HFFc6 (cell line): ENCODE measurements at regions not wholly inside any gene's neighbourhood (a gene's known extent, or its start where the extent isn't known, plus 50 kb on each side); places are given as distances from the start of the nearest gene placed in this dataset.

Source experiments
- DNase-seq: peaks from one replicate; pipeline ENCODE4 v3.0.0-alpha.2; 2018
- H3K27ac Mint-ChIP-seq: 2 replicates; pipeline ENCODE4 v1.8.0; 2020; ENCODE audit warnings: mild to moderate bottlenecking, mixed read lengths
- H3K27me3 Mint-ChIP-seq: 2 replicates; pipeline ENCODE4 v1.8.0; 2021; ENCODE audit warnings: mild to moderate bottlenecking, moderate library complexity, mixed read lengths; ENCODE audit not compliant: insufficient read depth
- H3K36me3 Mint-ChIP-seq: 2 replicates; pipeline ENCODE4 v1.8.0; 2021; ENCODE audit warnings: low read depth, mixed read lengths
- H3K4me1 Mint-ChIP-seq: 2 replicates; pipeline ENCODE4 v1.8.0; 2020; ENCODE audit warnings: low read depth, mixed read lengths
- H3K4me3 Mint-ChIP-seq: 2 replicates; pipeline ENCODE4 v1.8.0; 2020; ENCODE audit warnings: mild to moderate bottlenecking, moderate library complexity, mixed read lengths
- H3K9me3 Mint-ChIP-seq: 2 replicates; pipeline ENCODE4 v1.8.0; 2020; ENCODE audit warnings: mild to moderate bottlenecking, mixed read lengths
- CTCF ChIP-seq: fragments of 200-600 bp; sonication (generic); IDR thresholded peaks from 2 replicates; pipeline ENCODE4 v1.5.0; 2021; ENCODE audit warnings: antibody characterized with exemption, mild to moderate bottlenecking

GRCh38 chr18:61047794-61048193 lies 285.4 kb upstream of the CDH20 start:
- Mint-ChIP-seq H3K36me3 (no peaks in the 10 kb centered on the region), H3K9me3 (peaks cover 40% of the 10 kb centered on the region), H3K4me3 (no peak overlapping the region), H3K27me3 (peaks cover 2% of the 10 kb centered on the region; the same call in 1 of the 2 replicates), H3K27ac (no peak overlapping the region), H3K4me1 (no peaks in the 10 kb centered on the region)
- DNase-seq = no peak
- no peak for TF ChIP-seq CTCF

DNA sequence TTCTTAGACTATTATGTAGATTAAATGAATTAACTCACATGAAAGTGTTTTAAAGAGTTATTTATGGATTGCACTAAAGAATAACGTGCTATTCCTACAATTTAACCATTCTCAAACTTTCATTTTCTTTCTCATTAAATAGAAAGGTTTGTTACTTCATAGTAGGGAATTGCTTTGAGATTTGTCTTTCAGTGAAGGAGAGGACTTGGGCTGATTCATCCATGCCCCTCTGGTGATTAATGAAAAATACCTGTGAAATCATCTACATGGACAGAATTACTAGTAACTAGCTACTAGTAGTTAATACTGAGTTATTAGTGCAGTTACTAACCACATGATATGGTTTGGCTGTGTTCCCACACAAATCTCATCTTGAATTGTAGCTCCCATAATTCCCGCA lies 275.8 kb upstream of the CDH20 start:
- no peaks in the 10 kb centered on the region for H3K4me1 Mint-ChIP-seq
- no peaks in the 10 kb centered on the region for H3K36me3 Mint-ChIP-seq
- no peak for DNase-seq
- no peak overlapping the region for H3K4me3 Mint-ChIP-seq
- no peak for TF ChIP-seq CTCF
- no peak overlapping the region for H3K27ac Mint-ChIP-seq
- no peaks in the 10 kb centered on the region for H3K27me3 Mint-ChIP-seq
- peaks cover 28% of the 10 kb centered on the region for H3K9me3 Mint-ChIP-seq

GRCh38 chr18:61062258-61062657 lies 271.0 kb upstream of the CDH20 start:
- Mint-ChIP-seq H3K9me3 (peaks cover 34% of the 10 kb centered on the region), H3K27ac (no peak overlapping the region), H3K4me1 (no peaks in the 10 kb centered on the region), H3K4me3 (no peak overlapping the region), H3K27me3 (no peaks in the 10 kb centered on the region; the same call in 1 of the 2 replicates), H3K36me3 (no peaks in the 10 kb centered on the region)
- TF ChIP-seq CTCF = no peak
- no peak for DNase-seq

GRCh38 chr18:61064911-61065310 lies 268.3 kb upstream of the CDH20 start:
- Mint-ChIP-seq H3K27me3 (no peaks in the 10 kb centered on the region; the same call in 1 of the 2 replicates), H3K27ac (no peak overlapping the region), H3K9me3 (peaks cover 39% of the 10 kb centered on the region), H3K4me3 (no peak overlapping the region), H3K36me3 (no peaks in the 10 kb centered on the region), H3K4me1 (no peaks in the 10 kb centered on the region)
- no peak for TF ChIP-seq CTCF
- DNase-seq = no peak

DNA sequence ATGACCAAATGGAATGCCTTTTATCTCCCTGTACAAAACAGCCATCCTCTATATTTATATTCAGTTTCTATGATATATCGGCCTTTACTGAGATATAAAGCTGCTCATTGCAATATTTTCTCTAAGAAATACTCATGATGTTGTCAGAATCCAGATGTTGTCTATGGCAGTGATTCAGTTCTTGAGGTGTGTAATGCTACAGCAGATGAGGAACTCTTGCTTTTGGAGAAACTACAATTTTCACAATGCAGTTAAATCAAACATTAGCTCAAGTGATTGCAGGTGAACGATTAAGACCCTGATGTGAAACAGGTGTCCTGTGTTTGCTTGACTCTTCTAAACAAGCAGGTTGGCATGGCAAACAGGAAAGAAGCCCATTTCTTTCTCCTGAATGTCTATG lies 256.2 kb upstream of the CDH20 start:
- Mint-ChIP-seq H3K9me3 (peaks cover 18% of the 10 kb centered on the region), H3K4me3 (no peak overlapping the region), H3K27ac (no peak overlapping the region), H3K4me1 (no peaks in the 10 kb centered on the region), H3K27me3 (peaks cover 1% of the 10 kb centered on the region; the same call in 1 of the 2 replicates), H3K36me3 (no peaks in the 10 kb centered on the region)
- TF ChIP-seq CTCF = no peak
- DNase-seq = no peak

GRCh38 chr18:61079714-61080113 lies 253.5 kb upstream of the CDH20 start:
- H3K4me3 Mint-ChIP-seq = no peak overlapping the region
- no peak for DNase-seq
- H3K9me3 Mint-ChIP-seq = peaks cover 7% of the 10 kb centered on the region
- H3K36me3 Mint-ChIP-seq = no peaks in the 10 kb centered on the region
- TF ChIP-seq CTCF = no peak
- H3K27ac Mint-ChIP-seq = no peak overlapping the region
- peaks cover 1% of the 10 kb centered on the region; the same call in 1 of the 2 replicates for H3K27me3 Mint-ChIP-seq
- no peaks in the 10 kb centered on the region for H3K4me1 Mint-ChIP-seq
